K562 (cell line): ENCODE measurements at regions not wholly inside any gene's neighbourhood (a gene's known extent, or its start where the extent isn't known, plus 50 kb on each side); places are given as distances from the start of the nearest gene placed in this dataset.

Source experiments
- ATAC-seq: fragments of 200-7000 bp; cut with Tn5 transposase; 3 replicates; pipeline ENCODE4 v1.9.1; 2020; ENCODE audit warnings: moderate library complexity
- BruUV-seq: library from RNA; stranded (reverse); fragments of 400-500 nt; replicated peaks from 2 replicates; lab custom pipeline; 2021; lab: Mats Ljungman, UMichigan
- CTCF ChIA-PET: fragments of 300-600 bp; formaldehyde crosslinking; extraction: SDS; loops from one replicate; lab custom pipeline; 2021; ENCODE audit warnings: low intra/inter-chr PET ratio; lab: Yijun Ruan, JAX
- POLR2A ChIA-PET: fragments of 300-600, 350-650 bp; sonication (Branson Sonifier 250); formaldehyde crosslinking; extraction: SDS; loops from one replicate; lab custom pipeline; 2021; ENCODE audit warnings: antibody characterized with exemption, inconsistent platforms; lab: Yijun Ruan, JAX
- DNase-seq, 4 experiments: peaks; one replicate each; pipeline versions ENCODE4 v3.0.0 to v3.0.0-alpha.2; 2011 to 2018; ENCODE audit warnings: low spot score in 3 of 4, mixed read lengths in 3 of 4; ENCODE audit errors: extremely low read depth in 1 of 4
- FAIRE-seq: peaks from 2 replicates; lab custom pipeline; 2011; peaks lifted over from hg19 to GRCh38; lab: Jason Lieb, UNC
- H2AFZ ChIP-seq: 2 replicates; pipeline ENCODE4 v1.6.0; 2011; ENCODE audit warnings: low read depth, low read length, control low read depth, inconsistent platforms
- H3K27ac ChIP-seq: fragments of 200-600 bp; 3 replicates; pipeline ENCODE4 v1.8.0; 2011; ENCODE audit warnings: low read depth, mild to moderate bottlenecking, control low read depth, inconsistent platforms, low read length, moderate library complexity, mixed read lengths; ENCODE audit errors: extremely low read depth
- H3K27me3 ChIP-seq, 2 experiments: fragments of 300-600 bp in 1 of 2; 2 replicates in 1 of 2; 3 replicates in 1 of 2; pipeline versions ENCODE4 v1.6.0 to v1.8.0; 2011; ENCODE audit warnings: inconsistent platforms in 2 of 2, low read length in 2 of 2, mild to moderate bottlenecking in 1 of 2, mixed read lengths in 1 of 2, moderate library complexity in 1 of 2; ENCODE audit not compliant: control insufficient read depth in 2 of 2, insufficient read depth in 2 of 2
- H3K36me3 ChIP-seq: fragments of 300-600 bp; 3 replicates; pipeline ENCODE4 v1.8.0; 2011; ENCODE audit warnings: mild to moderate bottlenecking, low read length, inconsistent platforms; ENCODE audit not compliant: control insufficient read depth, insufficient read depth
- H3K4me1 ChIP-seq, 2 experiments: fragments of 200-600 bp in 1 of 2; replicated peaks in 1 of 2; 2 replicates in 1 of 2; 3 replicates in 1 of 2; pipeline versions ENCODE4 v1.5.1 to v1.8.0; 2011; ENCODE audit warnings: inconsistent platforms in 2 of 2, low read length in 2 of 2, mild to moderate bottlenecking in 1 of 2, mixed read lengths in 1 of 2, moderate library complexity in 1 of 2; ENCODE audit not compliant: control insufficient read depth in 2 of 2, insufficient read depth in 2 of 2
- H3K4me2 ChIP-seq: 2 replicates; pipeline ENCODE4 v1.6.1; 2011; ENCODE audit warnings: low read length, control low read depth, inconsistent platforms, mixed read lengths; ENCODE audit not compliant: insufficient read depth
- H3K4me3 ChIP-seq: fragments of 200-600 bp; sonication (generic), shearing (Covaris generic); 2 replicates; pipeline ENCODE4 v1.5.1; 2016; ENCODE audit warnings: control low read depth, inconsistent platforms
- H3K79me2 ChIP-seq: fragments of 200-600 bp; 3 replicates; pipeline ENCODE4 v1.8.0; 2011; ENCODE audit warnings: low read length, inconsistent platforms; ENCODE audit not compliant: control insufficient read depth, insufficient read depth
- H3K9ac ChIP-seq, 2 experiments: 2 replicates each; pipeline versions ENCODE4 v1.6.0 to v1.6.1; 2011; ENCODE audit warnings: low read depth in 2 of 2, low read length in 2 of 2, control low read depth in 1 of 2, inconsistent platforms in 1 of 2, mild to moderate bottlenecking in 1 of 2, mixed read lengths in 1 of 2; ENCODE audit not compliant: insufficient read depth in 1 of 2
- H3K9me1 ChIP-seq: one replicate; pipeline ENCODE4 v1.6.0; 2011; ENCODE audit warnings: inconsistent platforms, mild to moderate bottlenecking, low read length, moderate library complexity; ENCODE audit not compliant: control insufficient read depth, insufficient read depth
- H3K9me3 ChIP-seq: replicated peaks from 2 replicates; pipeline ENCODE4 v1.5.1; 2011; ENCODE audit warnings: low read depth, low read length, inconsistent platforms; ENCODE audit not compliant: control insufficient read depth, insufficient read depth
- H4K20me1 ChIP-seq: replicated peaks from 2 replicates; pipeline ENCODE4 v1.6.1; 2011; ENCODE audit warnings: low read length, inconsistent platforms, mixed read lengths; ENCODE audit not compliant: control insufficient read depth, insufficient read depth
- YY1 ChIP-seq, 3 experiments: IDR thresholded peaks; 2 replicates each; pipeline ENCODE4 v1.6.1; 2011; ENCODE audit warnings: low read length in 2 of 3, mild to moderate bottlenecking in 2 of 3, moderate library complexity in 2 of 3, borderline replicate concordance in 1 of 3, control low read depth in 1 of 3, low read depth in 1 of 3; ENCODE audit not compliant: insufficient read depth in 3 of 3, insufficient replicate concordance in 2 of 3, control insufficient read depth in 1 of 3, insufficient read length in 1 of 3; ENCODE audit errors: extremely low read depth in 1 of 3
- WGBS: fragments of 100-300 bp; shearing (Covaris generic); methylation state at CpG from one replicate; pipeline ENCODE4 v1.1.6; 2016; ENCODE audit warnings: low coverage, mixed read lengths; ENCODE audit not compliant: insufficient coverage; ENCODE audit errors: missing lambda C conversion rate; 5-methylcytosine and 5-hydroxymethylcytosine counted together
- in situ Hi-C: fragments of 300-500 bp; cut with MboI; formaldehyde crosslinking; loops from 4 replicates; pipeline ENCODE4 v1.15.0; 2018; ENCODE audit warnings: inconsistent platforms, mixed read lengths
- intact Hi-C: fragments of 100-400 bp; cut with micrococcal nuclease; formaldehyde crosslinking; loops from 2 replicates; pipeline ENCODE4 v1.14.2; 2022
- TF ChIP-seq, protein P1 (sequence below): sonication (generic); formaldehyde crosslinking; IDR thresholded peaks from 2 replicates; pipeline ENCODE4 v1.8.1; 2023; ENCODE audit warnings: mild to moderate bottlenecking, missing genetic modification reagents

DNA sequence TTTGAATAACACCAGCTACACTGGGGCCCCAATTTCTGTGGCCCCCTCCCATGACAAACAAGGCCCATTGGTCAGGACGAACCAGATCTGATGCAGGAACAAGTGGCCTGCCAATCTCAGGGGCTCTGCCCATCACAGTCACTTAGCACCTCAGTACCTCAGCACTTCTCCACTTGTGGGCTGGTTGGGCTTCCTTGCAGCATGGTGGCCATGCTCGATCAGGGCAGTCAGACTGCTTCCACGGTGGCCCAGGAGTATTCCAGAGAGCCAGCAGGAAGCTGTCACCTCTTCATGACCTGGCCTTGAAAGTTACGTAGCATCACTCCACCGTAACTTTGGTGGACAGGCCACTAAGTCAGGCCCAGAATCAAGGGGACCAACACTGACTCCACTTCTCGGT, 206.5 kb downstream of the AUH start:
- in situ Hi-C loops: no loop called here
- H2AFZ ChIP-seq: no peak overlapping the region
- H3K79me2 ChIP-seq: no peaks in the 10 kb centered on the region
- no peaks in the 10 kb centered on the region; a peak in 2 of 5 replicates for H3K4me1 ChIP-seq
- H3K36me3 ChIP-seq: no peaks in the 10 kb centered on the region
- FAIRE-seq (no peak), DNase-seq (no peak), ATAC-seq (no peak)
- ChIA-PET CTCF (no interaction called here), POLR2A (no interaction called here)
- BruUV-seq: no TSS peak
- no peaks in the 10 kb centered on the region for H4K20me1 ChIP-seq
- no peak overlapping the region for H3K4me3 ChIP-seq
- no peak overlapping the region for H3K9ac ChIP-seq
- TF ChIP-seq YY1 (IDR thresholded peaks at IDR 0.05; ENCODE audit: borderline replicate concordance in 1 of 3, control insufficient read depth in 1 of 3, extremely low read depth in 1 of 3, insufficient read depth in 3 of 3, insufficient read length in 1 of 3, insufficient replicate concordance in 2 of 3, low read depth in 1 of 3, low read length in 2 of 3): peak in 1 of 3 experiments; percentile 29
- TF ChIP-seq, protein P1, sequence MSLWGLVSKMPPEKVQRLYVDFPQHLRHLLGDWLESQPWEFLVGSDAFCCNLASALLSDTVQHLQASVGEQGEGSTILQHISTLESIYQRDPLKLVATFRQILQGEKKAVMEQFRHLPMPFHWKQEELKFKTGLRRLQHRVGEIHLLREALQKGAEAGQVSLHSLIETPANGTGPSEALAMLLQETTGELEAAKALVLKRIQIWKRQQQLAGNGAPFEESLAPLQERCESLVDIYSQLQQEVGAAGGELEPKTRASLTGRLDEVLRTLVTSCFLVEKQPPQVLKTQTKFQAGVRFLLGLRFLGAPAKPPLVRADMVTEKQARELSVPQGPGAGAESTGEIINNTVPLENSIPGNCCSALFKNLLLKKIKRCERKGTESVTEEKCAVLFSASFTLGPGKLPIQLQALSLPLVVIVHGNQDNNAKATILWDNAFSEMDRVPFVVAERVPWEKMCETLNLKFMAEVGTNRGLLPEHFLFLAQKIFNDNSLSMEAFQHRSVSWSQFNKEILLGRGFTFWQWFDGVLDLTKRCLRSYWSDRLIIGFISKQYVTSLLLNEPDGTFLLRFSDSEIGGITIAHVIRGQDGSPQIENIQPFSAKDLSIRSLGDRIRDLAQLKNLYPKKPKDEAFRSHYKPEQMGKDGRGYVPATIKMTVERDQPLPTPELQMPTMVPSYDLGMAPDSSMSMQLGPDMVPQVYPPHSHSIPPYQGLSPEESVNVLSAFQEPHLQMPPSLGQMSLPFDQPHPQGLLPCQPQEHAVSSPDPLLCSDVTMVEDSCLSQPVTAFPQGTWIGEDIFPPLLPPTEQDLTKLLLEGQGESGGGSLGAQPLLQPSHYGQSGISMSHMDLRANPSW (CRISPR knock-in tag): no peak
- no peak overlapping the region for H3K4me2 ChIP-seq
- no peaks in the 10 kb centered on the region for H3K9me1 ChIP-seq
- intact Hi-C loops: no loop called here
- WGBS: 49% methylated on average over 4 of the region's 6 CpGs
- no peaks in the 10 kb centered on the region for H3K9me3 ChIP-seq
- H3K27ac ChIP-seq: no peak overlapping the region
- H3K27me3 ChIP-seq: no peaks in the 10 kb centered on the region
